Nephron (organoid): ENCODE measurements at regions not wholly inside any gene's neighbourhood (a gene's known extent, or its start where the extent isn't known, plus 50 kb on each side); places are given as distances from the start of the nearest gene placed in this dataset.

Experiments used
- H3K27ac Mint-ChIP-seq, 3 experiments: 2 replicates each; pipeline ENCODE4 v1.8.0; 2020; ENCODE audit warnings: mixed read lengths in 3 of 3, mild to moderate bottlenecking in 2 of 3, moderate library complexity in 1 of 3
- H3K27me3 Mint-ChIP-seq: 2 replicates; pipeline ENCODE4 v1.8.0; 2021; ENCODE audit warnings: low read depth, mild to moderate bottlenecking, moderate library complexity, mixed read lengths
- H3K36me3 Mint-ChIP-seq: 2 replicates; pipeline ENCODE4 v1.8.0; 2020; ENCODE audit warnings: low read depth, mixed read lengths
- H3K4me1 Mint-ChIP-seq: 2 replicates; pipeline ENCODE4 v1.8.0; 2020; ENCODE audit warnings: mixed read lengths
- H3K4me3 Mint-ChIP-seq, 3 experiments: 2 replicates each; pipeline ENCODE4 v1.8.0; 2020; ENCODE audit warnings: mild to moderate bottlenecking in 3 of 3, mixed read lengths in 3 of 3, moderate library complexity in 2 of 3
- H3K9me3 Mint-ChIP-seq: 2 replicates; pipeline ENCODE4 v1.8.0; 2020; ENCODE audit warnings: mixed read lengths
- CTCF ChIP-seq, 3 experiments: fragments of 200-600 bp; sonication (generic); IDR thresholded peaks; one replicate each; pipeline ENCODE4 v1.5.0; 2021; ENCODE audit warnings: antibody characterized with exemption in 3 of 3; ENCODE audit not compliant: unreplicated experiment in 3 of 3

- no peak overlapping the region for H3K4me3 Mint-ChIP-seq
- TF ChIP-seq CTCF (IDR thresholded peaks at IDR 0.05; ENCODE audit: unreplicated experiment in 3 of 3): no peak
- H3K27me3 Mint-ChIP-seq: no peaks in the 10 kb centered on the region
- H3K27ac Mint-ChIP-seq: no peak overlapping the region
- H3K9me3 Mint-ChIP-seq: peaks cover 29% of the 10 kb centered on the region
- H3K36me3 Mint-ChIP-seq: no peaks in the 10 kb centered on the region
- no peaks in the 10 kb centered on the region for H3K4me1 Mint-ChIP-seq
These were observed 113.5 kb upstream of the USP9X start for GRCh38 chrX:40971736-40972135.

GRCh38 chrX:40973619-40974018 lies 111.6 kb upstream of the USP9X start:
- Mint-ChIP-seq H3K36me3 (no peaks in the 10 kb centered on the region), H3K4me1 (no peaks in the 10 kb centered on the region), H3K9me3 (peaks cover 35% of the 10 kb centered on the region), H3K27ac (no peak overlapping the region), H3K4me3 (no peak overlapping the region), H3K27me3 (no peaks in the 10 kb centered on the region)
- no peak for TF ChIP-seq CTCF (IDR thresholded peaks at IDR 0.05; ENCODE audit: unreplicated experiment in 3 of 3)

GRCh38 chrX:40975951-40976350 lies 109.3 kb upstream of the USP9X start:
- H3K4me1 Mint-ChIP-seq: no peaks in the 10 kb centered on the region
- TF ChIP-seq CTCF (IDR thresholded peaks at IDR 0.05; ENCODE audit: unreplicated experiment in 3 of 3): no peak
- peaks cover 27% of the 10 kb centered on the region for H3K9me3 Mint-ChIP-seq
- no peak overlapping the region for H3K27ac Mint-ChIP-seq
- H3K27me3 Mint-ChIP-seq: no peaks in the 10 kb centered on the region
- H3K4me3 Mint-ChIP-seq: no peak overlapping the region
- no peaks in the 10 kb centered on the region for H3K36me3 Mint-ChIP-seq

GRCh38 chrX:40976981-40977380 lies 108.3 kb upstream of the USP9X start:
- no peaks in the 10 kb centered on the region for H3K36me3 Mint-ChIP-seq

GRCh38 chrX:40984962-40985361 lies 100.3 kb upstream of the USP9X start:
- Mint-ChIP-seq H3K9me3 (peaks cover 9% of the 10 kb centered on the region), H3K36me3 (no peaks in the 10 kb centered on the region), H3K4me1 (no peaks in the 10 kb centered on the region), H3K27me3 (no peaks in the 10 kb centered on the region), H3K27ac (no peak overlapping the region), H3K4me3 (no peak overlapping the region)
- TF ChIP-seq CTCF (IDR thresholded peaks at IDR 0.05; ENCODE audit: unreplicated experiment in 3 of 3): no peak

More at GRCh38 chrX:40976981-40977380, 108.3 kb upstream of the USP9X start:
- no peak overlapping the region for H3K4me3 Mint-ChIP-seq
- no peak for TF ChIP-seq CTCF (IDR thresholded peaks at IDR 0.05; ENCODE audit: unreplicated experiment in 3 of 3)
- no peaks in the 10 kb centered on the region for H3K27me3 Mint-ChIP-seq
- peaks cover 20% of the 10 kb centered on the region for H3K9me3 Mint-ChIP-seq
- H3K4me1 Mint-ChIP-seq: no peaks in the 10 kb centered on the region
- H3K27ac Mint-ChIP-seq: no peak overlapping the region

GRCh38 chrX:40987413-40987812 lies 97.8 kb upstream of the USP9X start:
- H3K27ac Mint-ChIP-seq: no peak overlapping the region
- no peaks in the 10 kb centered on the region for H3K4me1 Mint-ChIP-seq
- no peaks in the 10 kb centered on the region for H3K36me3 Mint-ChIP-seq
- no peak overlapping the region for H3K4me3 Mint-ChIP-seq
- peaks cover 16% of the 10 kb centered on the region for H3K9me3 Mint-ChIP-seq
- no peak for TF ChIP-seq CTCF (IDR thresholded peaks at IDR 0.05; ENCODE audit: unreplicated experiment in 3 of 3)
- H3K27me3 Mint-ChIP-seq: no peaks in the 10 kb centered on the region
